ENCODE measurements at regions not wholly inside any gene's neighbourhood (a gene's known extent, or its start where the extent isn't known, plus 50 kb on each side); places are given as distances from the start of the nearest gene placed in this dataset.

GRCh38 chr9:99305820-99306811 lies 84.0 kb downstream of the SEC61B start:
- Histone ChIP-seq H3K36me3 (ENCODE audit: insufficient read depth, low read length) (no peaks in the 10 kb centered on the region), H3K27me3 (ENCODE audit: insufficient read depth, low read length) (no peaks in the 10 kb centered on the region), H3K4me1 (ENCODE audit: insufficient read depth, low read length) (peaks cover 12% of the 10 kb centered on the region), H3K4me3 (ENCODE audit: low read length) (no peak overlapping the region), H2AFZ (ENCODE audit: low read depth, low read length) (no peak overlapping the region), H3K9me3 (ENCODE audit: low read length) (no peaks in the 10 kb centered on the region)

DNA sequence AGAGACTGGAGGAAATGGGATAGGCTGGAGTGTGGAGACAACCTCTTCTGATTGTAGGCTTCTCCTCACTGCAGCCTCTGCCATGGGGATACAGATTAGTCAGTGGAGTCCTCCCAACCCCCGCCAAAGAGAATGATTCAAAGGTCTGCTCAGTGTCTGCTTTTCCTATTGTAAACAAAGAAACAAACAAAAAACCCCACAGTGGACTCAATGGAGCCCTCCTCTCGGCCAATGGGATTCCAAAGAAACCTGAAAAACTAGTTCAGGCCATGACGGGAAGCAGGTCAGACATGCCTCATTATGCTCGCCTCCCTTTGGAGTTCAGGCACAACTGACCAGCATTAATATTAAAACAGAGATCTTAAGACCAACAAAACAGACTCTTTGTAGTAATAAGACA lies 85.8 kb downstream of the SEC61B start:
- no peak overlapping the region for H3K4me3 ChIP-seq (ENCODE audit: low read length)
- H2AFZ ChIP-seq (ENCODE audit: low read depth, low read length), result no peak overlapping the region
- H3K4me1 ChIP-seq (ENCODE audit: insufficient read depth, low read length), result peaks cover 3% of the 10 kb centered on the region
- no peaks in the 10 kb centered on the region for H3K27me3 ChIP-seq (ENCODE audit: insufficient read depth, low read length)
- no peaks in the 10 kb centered on the region for H3K9me3 ChIP-seq (ENCODE audit: low read length)
- H3K36me3 ChIP-seq (ENCODE audit: insufficient read depth, low read length), result no peaks in the 10 kb centered on the region

- no peaks in the 10 kb centered on the region for H3K36me3 ChIP-seq (ENCODE audit: insufficient read depth, low read length)
- H3K4me3 ChIP-seq (ENCODE audit: low read length), result no peak overlapping the region
- no peak overlapping the region for H2AFZ ChIP-seq (ENCODE audit: low read depth, low read length)
- no peaks in the 10 kb centered on the region for H3K9me3 ChIP-seq (ENCODE audit: low read length)
- H3K4me1 ChIP-seq (ENCODE audit: insufficient read depth, low read length), result no peaks in the 10 kb centered on the region
- H3K27me3 ChIP-seq (ENCODE audit: insufficient read depth, low read length), result no peaks in the 10 kb centered on the region
These were observed 87.3 kb downstream of the SEC61B start for GRCh38 chr9:99309141-99309939.

- Histone ChIP-seq H3K4me3 (ENCODE audit: low read length) (no peak overlapping the region), H3K36me3 (ENCODE audit: insufficient read depth, low read length) (no peaks in the 10 kb centered on the region), H3K9me3 (ENCODE audit: low read length) (no peaks in the 10 kb centered on the region), H3K27me3 (ENCODE audit: insufficient read depth, low read length) (no peaks in the 10 kb centered on the region), H2AFZ (ENCODE audit: low read depth, low read length) (no peak overlapping the region), H3K4me1 (ENCODE audit: insufficient read depth, low read length) (no peaks in the 10 kb centered on the region)
These were observed 90.7 kb downstream of the SEC61B start for GRCh38 chr9:99312736-99313135.

GRCh38 chr9:99319048-99319447 lies 97.0 kb downstream of the SEC61B start:
- H3K36me3 ChIP-seq (ENCODE audit: insufficient read depth, low read length), result no peaks in the 10 kb centered on the region
- no peak overlapping the region for H2AFZ ChIP-seq (ENCODE audit: low read depth, low read length)
- no peak overlapping the region for H3K4me3 ChIP-seq (ENCODE audit: low read length)
- no peaks in the 10 kb centered on the region for H3K9me3 ChIP-seq (ENCODE audit: low read length)
- H3K27me3 ChIP-seq (ENCODE audit: insufficient read depth, low read length), result no peaks in the 10 kb centered on the region
- H3K4me1 ChIP-seq (ENCODE audit: insufficient read depth, low read length), result no peaks in the 10 kb centered on the region

DNA sequence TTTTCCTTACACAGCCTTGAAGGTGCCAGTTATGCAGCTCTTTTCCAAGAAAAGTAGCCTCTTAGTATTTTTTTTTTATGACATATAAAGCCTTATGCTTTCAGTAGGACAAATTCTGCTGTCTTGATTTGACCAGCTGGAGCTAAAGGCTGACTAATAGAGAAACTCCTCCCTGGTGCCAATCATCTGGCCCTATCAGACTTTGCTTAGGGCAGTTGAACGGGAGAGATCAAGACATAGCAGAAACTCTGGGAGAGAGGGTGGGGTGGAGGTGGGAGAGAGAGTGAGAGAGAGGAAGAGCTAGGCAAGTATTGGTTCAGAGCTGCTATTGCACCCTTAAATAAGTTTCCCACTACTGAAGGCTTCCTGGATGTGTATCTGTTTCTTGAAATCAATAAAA lies 100.2 kb downstream of the SEC61B start:
- Histone ChIP-seq H2AFZ (ENCODE audit: low read depth, low read length) (no peak overlapping the region), H3K4me1 (ENCODE audit: insufficient read depth, low read length) (no peaks in the 10 kb centered on the region), H3K36me3 (ENCODE audit: insufficient read depth, low read length) (no peaks in the 10 kb centered on the region), H3K27me3 (ENCODE audit: insufficient read depth, low read length) (no peaks in the 10 kb centered on the region), H3K4me3 (ENCODE audit: low read length) (no peak overlapping the region), H3K9me3 (ENCODE audit: low read length) (no peaks in the 10 kb centered on the region)

DNA sequence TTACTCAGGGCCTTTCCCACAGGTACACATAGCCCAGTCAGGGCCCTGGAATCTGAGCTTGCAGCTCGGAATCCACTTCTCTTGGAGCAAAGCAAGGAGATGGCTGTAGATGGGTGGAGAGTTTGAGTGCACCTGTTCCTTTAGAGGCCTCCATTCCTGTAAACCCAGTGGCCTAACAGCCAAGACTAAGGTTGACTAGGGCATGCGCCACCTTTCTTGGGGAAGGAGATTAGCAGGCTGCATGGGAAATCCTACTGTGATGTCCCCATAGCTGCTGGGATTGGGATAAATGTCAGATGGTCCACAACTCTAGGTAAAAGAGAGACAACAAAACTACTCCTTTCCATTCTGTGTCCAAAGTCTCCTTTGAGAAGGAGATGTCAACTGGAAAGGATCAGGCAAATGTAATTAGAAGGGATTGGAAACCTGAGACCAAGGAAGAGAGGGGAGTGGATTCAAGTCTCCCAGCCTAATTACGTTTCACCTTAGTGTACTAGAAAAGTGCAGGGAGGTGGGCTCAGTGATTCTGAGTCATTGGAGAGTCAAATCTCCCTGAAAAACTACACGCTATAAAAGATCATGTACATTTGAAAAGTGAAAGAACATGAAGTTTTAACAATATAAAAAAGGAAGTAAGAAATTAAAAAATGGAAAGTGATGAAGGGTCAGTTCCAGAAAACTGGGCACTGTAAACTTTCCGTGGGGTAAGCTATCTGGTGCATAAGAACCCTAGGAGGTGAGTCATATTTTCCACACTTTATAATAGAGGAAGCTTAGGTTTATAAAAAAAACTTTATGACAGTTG lies 104.2 kb downstream of the SEC61B start:
- Histone ChIP-seq H3K9me3 (ENCODE audit: low read length) (no peaks in the 10 kb centered on the region), H2AFZ (ENCODE audit: low read depth, low read length) (no peak overlapping the region), H3K4me3 (ENCODE audit: low read length) (no peak overlapping the region), H3K4me1 (ENCODE audit: insufficient read depth, low read length) (no peaks in the 10 kb centered on the region), H3K36me3 (ENCODE audit: insufficient read depth, low read length) (no peaks in the 10 kb centered on the region), H3K27me3 (ENCODE audit: insufficient read depth, low read length) (peaks cover 2% of the 10 kb centered on the region)

GRCh38 chr9:99326917-99327189 lies 104.8 kb downstream of the SEC61B start:
- no peaks in the 10 kb centered on the region for H3K36me3 ChIP-seq (ENCODE audit: insufficient read depth, low read length)
- no peak overlapping the region for H3K4me3 ChIP-seq (ENCODE audit: low read length)
- peaks cover 4% of the 10 kb centered on the region for H3K27me3 ChIP-seq (ENCODE audit: insufficient read depth, low read length)
- H3K4me1 ChIP-seq (ENCODE audit: insufficient read depth, low read length), result no peaks in the 10 kb centered on the region
- H2AFZ ChIP-seq (ENCODE audit: low read depth, low read length), result no peak overlapping the region
- no peaks in the 10 kb centered on the region for H3K9me3 ChIP-seq (ENCODE audit: low read length)

DNA sequence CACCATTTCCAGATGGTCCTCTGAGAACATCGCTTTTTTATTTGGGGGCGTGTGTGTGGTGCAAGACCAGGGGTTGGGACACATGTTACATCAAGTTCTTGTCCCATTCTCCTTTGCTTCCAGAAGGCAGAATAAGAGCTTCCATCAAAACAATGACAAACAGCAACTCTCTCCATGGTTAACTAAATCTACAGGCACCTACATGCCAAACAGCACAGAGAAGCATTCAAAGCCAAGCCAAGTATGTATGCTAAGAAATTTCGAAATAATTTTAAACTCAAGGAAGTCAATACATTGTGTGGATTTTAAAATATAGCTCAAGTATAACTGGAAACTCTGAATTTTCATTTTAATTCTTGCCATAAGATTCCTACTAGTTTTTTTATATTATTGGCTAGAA lies 105.6 kb downstream of the SEC61B start:
- no peak overlapping the region for H2AFZ ChIP-seq (ENCODE audit: low read depth, low read length)
- no peaks in the 10 kb centered on the region for H3K9me3 ChIP-seq (ENCODE audit: low read length)
- H3K4me1 ChIP-seq (ENCODE audit: insufficient read depth, low read length), result no peaks in the 10 kb centered on the region
- no peaks in the 10 kb centered on the region for H3K36me3 ChIP-seq (ENCODE audit: insufficient read depth, low read length)
- H3K27me3 ChIP-seq (ENCODE audit: insufficient read depth, low read length), result peaks cover 4% of the 10 kb centered on the region
- H3K4me3 ChIP-seq (ENCODE audit: low read length), result no peak overlapping the region

GRCh38 chr9:99335280-99335679 lies 113.2 kb downstream of the SEC61B start:
- no peaks in the 10 kb centered on the region for H3K36me3 ChIP-seq (ENCODE audit: insufficient read depth, low read length)
- H3K9me3 ChIP-seq (ENCODE audit: low read length), result no peaks in the 10 kb centered on the region
- no peaks in the 10 kb centered on the region for H3K4me1 ChIP-seq (ENCODE audit: insufficient read depth, low read length)
- H3K4me3 ChIP-seq (ENCODE audit: low read length), result no peak overlapping the region
- H3K27me3 ChIP-seq (ENCODE audit: insufficient read depth, low read length), result peaks cover 7% of the 10 kb centered on the region
- no peak overlapping the region for H2AFZ ChIP-seq (ENCODE audit: low read depth, low read length)

DNA sequence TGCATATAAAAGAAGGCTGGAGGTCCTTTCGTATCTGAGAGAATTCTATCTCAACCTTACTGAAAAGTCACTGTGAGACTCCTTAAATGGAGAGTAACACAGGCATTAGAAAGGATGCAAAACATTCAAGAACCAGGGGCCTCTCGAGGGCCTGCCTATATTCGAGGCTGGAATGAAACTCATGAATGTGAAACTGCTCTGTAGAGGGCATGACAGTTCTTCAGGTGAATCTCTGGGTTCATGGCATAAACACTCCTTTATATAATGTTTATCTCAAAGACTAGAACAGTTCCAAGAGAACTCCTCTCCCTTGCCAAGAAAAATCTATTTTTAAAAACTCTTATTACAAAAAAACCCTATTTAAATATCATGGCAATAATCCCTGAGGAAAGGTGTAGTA lies 113.9 kb downstream of the SEC61B start:
- Histone ChIP-seq H3K27me3 (ENCODE audit: insufficient read depth, low read length) (peaks cover 7% of the 10 kb centered on the region), H2AFZ (ENCODE audit: low read depth, low read length) (no peak overlapping the region), H3K4me3 (ENCODE audit: low read length) (no peak overlapping the region), H3K36me3 (ENCODE audit: insufficient read depth, low read length) (no peaks in the 10 kb centered on the region), H3K9me3 (ENCODE audit: low read length) (no peaks in the 10 kb centered on the region), H3K4me1 (ENCODE audit: insufficient read depth, low read length) (no peaks in the 10 kb centered on the region)

DNA sequence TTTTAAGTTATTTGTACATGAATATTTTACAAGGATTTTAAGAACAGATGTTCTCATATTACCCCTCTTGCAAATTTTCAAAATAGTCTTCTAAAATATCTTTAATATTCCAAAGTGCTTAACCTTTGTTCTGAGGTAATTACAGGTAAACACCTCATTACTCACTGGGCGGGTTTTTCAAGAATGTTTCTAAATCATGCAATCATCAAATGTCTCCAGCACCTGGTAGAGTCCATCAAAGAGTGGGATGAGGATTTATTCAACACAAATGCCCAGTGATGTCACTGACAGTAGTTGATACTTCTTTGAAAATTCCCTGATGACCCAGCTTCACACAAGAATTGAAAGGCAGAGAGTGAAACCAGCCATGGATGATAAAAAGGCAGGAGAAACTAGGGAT lies 114.4 kb downstream of the SEC61B start:
- no peaks in the 10 kb centered on the region for H3K9me3 ChIP-seq (ENCODE audit: low read length)
- H3K36me3 ChIP-seq (ENCODE audit: insufficient read depth, low read length), result no peaks in the 10 kb centered on the region
- H3K27me3 ChIP-seq (ENCODE audit: insufficient read depth, low read length), result peaks cover 3% of the 10 kb centered on the region
- H2AFZ ChIP-seq (ENCODE audit: low read depth, low read length), result no peak overlapping the region
- no peak overlapping the region for H3K4me3 ChIP-seq (ENCODE audit: low read length)
- no peaks in the 10 kb centered on the region for H3K4me1 ChIP-seq (ENCODE audit: insufficient read depth, low read length)

DNA sequence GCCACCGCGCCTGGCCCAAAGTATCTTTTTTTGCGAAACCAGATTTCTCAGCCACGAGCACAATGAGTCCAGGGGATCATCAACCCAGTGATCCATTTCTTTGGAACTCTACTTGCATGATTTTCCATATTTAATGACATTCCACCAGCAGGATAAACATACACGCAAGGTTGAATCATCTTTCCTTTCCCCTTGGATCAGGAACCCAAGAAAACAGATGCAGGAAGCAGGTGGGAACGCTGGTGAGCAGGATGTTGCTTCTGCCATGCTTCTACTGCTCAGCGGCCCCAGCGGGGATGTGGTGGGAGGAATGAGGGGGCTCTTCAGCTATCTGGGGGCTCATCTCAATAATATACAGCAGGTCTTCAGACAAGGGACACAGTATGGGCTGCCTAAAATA lies 118.2 kb downstream of the SEC61B start:
- no peaks in the 10 kb centered on the region for H3K4me1 ChIP-seq (ENCODE audit: insufficient read depth, low read length)
- H3K4me3 ChIP-seq (ENCODE audit: low read length), result no peak overlapping the region
- no peaks in the 10 kb centered on the region for H3K36me3 ChIP-seq (ENCODE audit: insufficient read depth, low read length)
- H2AFZ ChIP-seq (ENCODE audit: low read depth, low read length), result no peak overlapping the region
- no peaks in the 10 kb centered on the region for H3K27me3 ChIP-seq (ENCODE audit: insufficient read depth, low read length)
- no peaks in the 10 kb centered on the region for H3K9me3 ChIP-seq (ENCODE audit: low read length)

Data from neuron (in vitro differentiated cells).